Loucy (cell line): ENCODE measurements at regions not wholly inside any gene's neighbourhood (a gene's known extent, or its start where the extent isn't known, plus 50 kb on each side); places are given as distances from the start of the nearest gene placed in this dataset.

Experiments
- H2AFZ ChIP-seq: fragments of 200-600 bp; sonication (generic); 2 replicates; pipeline ENCODE4 v1.6.0; 2016; ENCODE audit warnings: antibody characterized with exemption, mild to moderate bottlenecking, low read length, moderate library complexity
- H3F3A ChIP-seq: fragments of 200-600 bp; 2 replicates; pipeline ENCODE4 v1.6.0; 2016; ENCODE audit warnings: antibody characterized with exemption, low read depth, mild to moderate bottlenecking
- H3K27me3 ChIP-seq: fragments of 200-600 bp; sonication (generic); 2 replicates; pipeline ENCODE4 v1.6.1; 2014; ENCODE audit warnings: low read length, mild to moderate bottlenecking; ENCODE audit not compliant: insufficient read depth, poor library complexity, severe bottlenecking
- H3K36me3 ChIP-seq: fragments of 200-600 bp; sonication (generic); 2 replicates; pipeline ENCODE4 v1.6.1; 2016; ENCODE audit warnings: low read length; ENCODE audit not compliant: insufficient read depth
- H3K4me1 ChIP-seq: fragments of 200-600 bp; sonication (generic); 2 replicates; pipeline ENCODE4 v1.5.1; 2014; ENCODE audit warnings: low read length, mild to moderate bottlenecking; ENCODE audit not compliant: insufficient read depth, poor library complexity, severe bottlenecking
- H3K4me2 ChIP-seq: fragments of 200-600 bp; sonication (generic); 2 replicates; pipeline ENCODE4 v1.6.0; 2014; ENCODE audit warnings: antibody characterized with exemption, low read length, low read depth, mild to moderate bottlenecking; ENCODE audit not compliant: poor library complexity, severe bottlenecking
- H3K4me3 ChIP-seq: fragments of 200-600 bp; sonication (generic); 2 replicates; pipeline ENCODE4 v1.5.1; 2014; ENCODE audit warnings: low read length, mild to moderate bottlenecking, mixed read lengths; ENCODE audit not compliant: poor library complexity, severe bottlenecking
- H3K79me2 ChIP-seq: fragments of 200-600 bp; sonication (generic); 2 replicates; pipeline ENCODE4 v1.6.1; 2014; ENCODE audit warnings: low read length; ENCODE audit not compliant: insufficient read depth
- H3K9ac ChIP-seq: fragments of 200-600 bp; sonication (generic); 2 replicates; pipeline ENCODE4 v1.6.0; 2014; ENCODE audit warnings: mild to moderate bottlenecking, low read depth, low read length, moderate library complexity; ENCODE audit not compliant: poor library complexity, severe bottlenecking
- H3K9me2 ChIP-seq: fragments of 200-600 bp; sonication (generic); replicated peaks from 2 replicates; pipeline ENCODE4 v1.6.1; 2016; ENCODE audit warnings: low read depth, low read length, mixed read lengths
- H3K9me3 ChIP-seq: fragments of 200-600 bp; sonication (generic); 2 replicates; pipeline ENCODE4 v1.6.1; 2014; ENCODE audit warnings: mild to moderate bottlenecking, antibody characterized with exemption, low read length, low read depth; ENCODE audit not compliant: insufficient read depth
- H4K20me1 ChIP-seq: fragments of 200-600 bp; sonication (generic); 2 replicates; pipeline ENCODE4 v1.6.0; 2014; ENCODE audit warnings: antibody characterized with exemption, low read length, mild to moderate bottlenecking; ENCODE audit not compliant: insufficient read depth, poor library complexity, severe bottlenecking
- CTCF ChIP-seq: fragments of 200-600 bp; sonication (generic); conservative IDR thresholded peaks from 2 replicates; pipeline ENCODE4 v1.5.1; 2014; ENCODE audit warnings: mild to moderate bottlenecking, antibody characterized with exemption, low read length
- EZH2phosphoT487 ChIP-seq: fragments of 200-600 bp; IDR thresholded peaks from 2 replicates; pipeline ENCODE4 v1.6.1; 2018; ENCODE audit warnings: antibody characterized with exemption, mild to moderate bottlenecking, moderate library complexity, borderline replicate concordance

GRCh38 chr7:35991511-35992232, 161.4 kb upstream of the EEPD1 start:
- no peaks in the 10 kb centered on the region for H3K79me2 ChIP-seq

DNA sequence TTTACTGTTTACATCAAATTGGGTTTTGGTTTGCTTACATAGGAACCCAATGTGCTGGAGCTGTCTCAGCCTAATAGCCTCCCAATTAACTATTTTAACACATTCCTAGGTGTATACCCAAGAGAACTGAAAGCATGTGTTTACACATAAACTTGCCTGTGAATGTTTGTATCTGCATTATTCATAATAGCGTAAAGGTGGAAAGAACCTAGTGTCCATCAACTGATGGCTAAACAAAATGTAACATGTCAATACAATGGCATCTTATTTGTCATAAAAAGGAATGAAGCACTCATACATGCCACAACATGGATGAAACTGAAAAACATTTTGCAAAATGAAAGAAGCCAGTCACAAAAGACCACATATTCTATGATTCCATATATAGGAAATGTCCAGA, 160.6 kb upstream of the EEPD1 start:
- H3K9me2 ChIP-seq = no peaks in the 10 kb centered on the region
- no peaks in the 10 kb centered on the region for H3K9me3 ChIP-seq
- H3K27me3 ChIP-seq = no peaks in the 10 kb centered on the region
- H3K4me1 ChIP-seq = no peaks in the 10 kb centered on the region
- H2AFZ ChIP-seq = no peak overlapping the region
- H3K79me2 ChIP-seq = no peaks in the 10 kb centered on the region
- no peak overlapping the region for H3K4me2 ChIP-seq
- H4K20me1 ChIP-seq = no peaks in the 10 kb centered on the region
- H3F3A ChIP-seq = no peaks in the 10 kb centered on the region
- no peak overlapping the region for H3K9ac ChIP-seq
- TF ChIP-seq CTCF = no peak
- no peak for TF ChIP-seq EZH2phosphoT487
- no peak overlapping the region for H3K4me3 ChIP-seq
- no peaks in the 10 kb centered on the region for H3K36me3 ChIP-seq

More at GRCh38 chr7:35991511-35992232, 161.4 kb upstream of the EEPD1 start:
- TF ChIP-seq CTCF (no peak), EZH2phosphoT487 (no peak)
- Histone ChIP-seq H3K4me1 (no peaks in the 10 kb centered on the region), H2AFZ (no peak overlapping the region), H3K9me2 (no peaks in the 10 kb centered on the region), H3K9ac (no peak overlapping the region), H3K27me3 (no peaks in the 10 kb centered on the region), H4K20me1 (no peaks in the 10 kb centered on the region), H3K4me3 (no peak overlapping the region), H3K4me2 (no peak overlapping the region), H3F3A (no peaks in the 10 kb centered on the region), H3K36me3 (no peaks in the 10 kb centered on the region), H3K9me3 (no peaks in the 10 kb centered on the region)

- H3K4me3 ChIP-seq = no peak overlapping the region
- H3K4me2 ChIP-seq = no peak overlapping the region
- H3K4me1 ChIP-seq = no peaks in the 10 kb centered on the region
- H3K9me3 ChIP-seq = no peaks in the 10 kb centered on the region
- no peaks in the 10 kb centered on the region for H4K20me1 ChIP-seq
- no peak overlapping the region for H2AFZ ChIP-seq
- no peaks in the 10 kb centered on the region for H3F3A ChIP-seq
- no peaks in the 10 kb centered on the region for H3K36me3 ChIP-seq
- H3K9ac ChIP-seq = no peak overlapping the region
- no peaks in the 10 kb centered on the region for H3K9me2 ChIP-seq
- no peaks in the 10 kb centered on the region for H3K79me2 ChIP-seq
- H3K27me3 ChIP-seq = no peaks in the 10 kb centered on the region
- TF ChIP-seq EZH2phosphoT487 = no peak
- no peak for TF ChIP-seq CTCF
Measured at GRCh38 chr7:35993113-35993512, 159.9 kb upstream of the EEPD1 start.
